NCI-H2196 (cell line): ENCODE measurements at regions not wholly inside any gene's neighbourhood (a gene's known extent, or its start where the extent isn't known, plus 50 kb on each side); places are given as distances from the start of the nearest gene placed in this dataset.

ENCODE experiments used
- DNase-seq: peaks from one replicate; lab custom pipeline; 2025; ENCODE audit not compliant: unreplicated experiment; lab: John Stamatoyannopoulos, UW

DNA sequence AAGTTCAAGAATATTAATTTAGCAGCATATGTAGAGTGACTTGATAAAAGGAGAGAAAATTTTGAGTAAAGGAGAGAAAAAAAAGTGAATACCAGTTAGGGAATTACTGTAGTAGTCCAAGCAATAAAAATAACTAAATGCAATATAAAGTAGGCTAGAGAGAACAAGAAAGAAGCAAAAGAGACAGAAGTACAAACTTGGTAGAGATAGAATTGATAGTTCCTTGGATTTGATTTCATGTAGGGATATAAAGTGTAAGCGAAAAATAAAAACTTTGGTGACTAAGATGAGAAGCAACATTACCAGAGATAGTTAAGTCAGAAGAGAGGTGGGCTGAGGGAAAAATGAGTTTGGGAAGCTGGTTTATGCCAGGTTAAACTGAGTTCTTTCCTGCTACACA is 252.4 kb downstream of the SEC23A start:
- DNase-seq = no peak

DNA sequence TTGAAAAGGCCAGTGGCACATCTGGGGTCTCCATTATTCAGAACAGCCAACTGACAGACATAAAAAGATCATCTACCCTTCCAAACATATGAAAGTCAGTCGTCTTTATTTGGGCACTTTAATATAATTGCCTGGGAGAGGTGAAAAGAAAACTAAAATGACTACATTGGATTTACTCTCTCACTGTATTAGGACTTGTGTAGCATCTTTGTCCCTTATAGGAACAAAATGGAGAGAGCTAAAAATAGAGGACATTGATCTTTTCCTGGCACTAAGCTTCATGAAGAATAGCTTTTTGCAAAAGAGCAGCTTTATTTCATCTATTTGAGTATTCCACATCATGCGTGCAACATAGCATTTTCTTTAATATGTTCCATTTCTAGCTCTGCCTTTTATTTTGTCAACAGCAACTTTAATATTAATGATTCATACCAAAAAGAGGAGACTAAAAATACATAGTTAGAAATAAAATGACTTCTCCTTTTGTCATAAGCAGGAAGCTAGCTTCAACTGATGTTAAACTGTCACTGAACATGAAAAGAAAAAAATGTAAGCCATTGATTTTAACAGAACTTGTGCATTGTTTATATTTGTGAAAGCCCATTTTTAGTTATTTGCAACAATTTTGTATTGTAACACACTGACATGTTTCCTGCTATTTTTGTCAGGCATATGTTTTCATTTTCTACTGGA is 254.6 kb downstream of the SEC23A start:
- no peak for DNase-seq

DNA sequence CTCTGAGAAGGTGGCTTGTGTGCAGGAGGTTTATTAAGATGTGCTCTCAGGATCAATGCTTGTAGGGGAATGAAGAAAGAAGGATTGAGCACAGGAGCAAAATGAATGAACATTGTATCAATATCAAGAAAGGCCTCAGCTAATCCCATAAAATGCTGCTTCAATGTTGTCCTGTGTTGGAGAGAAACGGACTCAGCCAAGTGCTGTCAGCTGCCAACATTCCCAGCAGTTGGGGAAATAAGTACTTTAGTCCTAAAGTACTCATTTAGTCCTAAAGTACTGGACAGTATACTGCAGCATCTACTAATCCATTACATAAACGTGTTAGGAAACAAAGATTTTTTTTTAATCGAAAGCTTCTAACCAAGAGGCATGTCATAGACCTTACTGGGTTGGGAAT is 255.9 kb downstream of the SEC23A start:
- no peak for DNase-seq

DNA sequence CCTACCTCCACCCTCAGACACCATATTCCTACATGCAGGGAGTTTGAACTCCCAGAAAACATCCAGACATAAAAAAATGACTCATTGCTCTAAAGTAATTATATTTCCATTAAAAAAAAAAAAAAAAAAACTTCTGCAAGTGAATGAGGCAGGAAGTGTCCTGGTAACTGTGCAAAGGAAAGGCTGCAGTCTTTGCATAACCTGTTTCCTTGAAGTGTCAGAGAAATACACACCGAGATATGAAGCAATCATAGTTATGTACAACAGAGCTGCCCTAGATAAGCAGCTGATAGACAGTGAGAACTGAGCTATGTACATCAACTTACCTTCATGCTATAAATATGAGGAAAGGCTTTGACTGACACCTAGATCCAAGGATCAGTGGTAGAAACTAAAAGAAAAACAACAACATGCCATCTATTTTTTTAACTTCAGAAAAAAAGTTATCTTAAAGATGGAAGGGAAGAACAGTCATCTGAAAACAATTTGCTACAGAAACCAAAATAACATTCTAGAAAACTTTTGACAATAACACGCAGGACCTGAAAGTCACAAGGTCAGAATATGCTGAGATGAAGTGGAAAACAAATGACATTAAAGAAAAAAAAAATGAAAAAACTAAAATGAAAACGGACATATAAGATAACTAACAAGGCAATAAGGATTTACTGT is 263.2 kb downstream of the SEC23A start:
- DNase-seq = no peak

DNA sequence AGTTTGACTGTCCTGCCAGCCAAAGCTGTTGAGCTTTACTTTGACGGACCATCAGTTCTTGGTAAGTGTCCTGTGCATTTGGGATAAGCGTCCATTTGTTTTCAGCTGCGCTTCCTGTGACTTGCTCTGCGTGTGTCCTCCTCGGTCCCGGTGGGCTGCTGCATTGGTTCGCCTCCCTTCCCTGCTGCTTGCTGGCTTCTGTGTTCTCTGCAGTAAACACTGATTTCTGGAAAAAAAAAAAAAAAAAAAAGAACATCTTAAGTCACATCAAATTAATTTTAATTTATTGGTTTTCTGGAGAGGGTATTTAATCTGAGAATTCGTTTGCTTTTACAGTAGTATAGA is 264.1 kb downstream of the SEC23A start:
- DNase-seq = no peak

DNA sequence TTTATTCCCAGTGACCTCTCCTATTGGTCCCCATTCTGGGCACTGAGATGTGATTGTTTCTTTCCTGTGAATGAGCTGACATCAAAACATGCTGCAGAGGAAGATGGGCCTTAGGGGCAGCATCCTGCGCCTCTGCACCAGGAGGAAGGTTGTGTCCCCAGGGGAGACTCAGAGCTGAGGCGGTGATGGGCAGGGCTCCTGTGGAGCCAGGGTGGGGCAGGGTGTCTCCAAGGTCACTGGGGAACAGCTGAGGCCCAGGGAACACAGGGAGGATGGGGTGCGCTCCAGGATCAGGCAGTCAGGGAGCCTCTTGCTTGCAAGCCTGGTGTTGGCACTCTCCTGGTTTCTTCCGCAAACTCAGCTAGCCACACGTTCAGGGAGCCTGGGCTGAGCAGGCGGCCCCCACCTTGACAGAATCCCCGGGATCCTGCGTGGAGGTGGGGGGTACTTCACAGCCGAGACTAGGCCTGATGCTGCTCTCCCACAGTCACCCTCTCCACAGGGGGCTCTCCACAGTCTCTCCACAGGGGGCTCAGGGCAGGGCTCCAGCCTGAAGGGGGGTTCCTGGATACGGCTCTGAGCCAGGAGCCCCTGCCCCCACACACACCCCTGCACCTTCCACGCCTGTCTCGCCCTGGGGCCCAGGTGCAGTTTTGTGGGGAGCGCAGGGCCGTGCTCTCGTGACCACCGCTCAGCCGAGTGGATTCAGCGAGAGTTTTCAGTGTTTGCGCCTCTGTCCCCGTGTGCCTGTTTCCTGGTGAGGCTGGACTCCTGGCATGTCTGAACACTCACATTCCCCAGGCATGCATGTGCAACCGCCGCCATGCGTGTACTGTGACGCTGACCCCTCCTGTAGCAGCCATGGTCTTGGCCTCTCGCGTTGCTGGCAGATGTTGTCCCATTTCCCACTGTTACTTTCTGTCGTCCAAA is 264.7 kb downstream of the SEC23A start:
- DNase-seq = no peak

DNA sequence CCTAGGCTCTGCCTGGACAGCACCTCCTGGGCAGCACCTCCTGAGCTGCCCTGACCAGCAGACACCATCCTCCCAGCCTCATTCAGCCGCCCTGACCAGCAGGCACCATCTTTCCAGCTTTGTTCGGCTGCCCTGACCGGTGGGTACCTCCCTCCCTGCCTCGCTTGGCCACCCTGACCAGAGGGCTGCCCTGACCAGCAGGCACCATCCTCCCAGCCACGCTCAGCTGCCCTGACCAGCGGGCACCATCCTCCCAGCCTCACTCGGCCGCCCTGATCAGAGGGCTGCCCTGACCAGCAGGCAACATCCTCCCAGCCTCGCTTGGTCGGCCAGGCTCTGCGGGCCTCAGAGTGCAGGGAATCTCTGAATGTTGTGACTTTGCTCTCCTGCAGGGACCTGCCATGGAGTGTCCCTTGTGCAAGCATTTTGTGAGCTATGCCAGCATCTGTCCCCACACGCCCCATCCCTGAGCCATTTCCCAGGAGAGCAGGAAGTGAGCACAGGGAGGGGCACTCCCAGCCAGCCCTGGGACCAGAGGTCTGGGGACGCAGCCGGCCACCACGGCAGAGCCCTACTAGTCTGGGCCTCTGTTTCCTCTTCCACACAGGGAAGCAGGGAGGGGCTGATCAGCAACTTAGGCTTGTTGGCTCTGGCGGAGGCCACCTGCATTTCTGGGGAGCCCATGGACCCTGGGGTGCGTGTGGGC is 265.5 kb downstream of the SEC23A start:
- DNase-seq = no peak

DNA sequence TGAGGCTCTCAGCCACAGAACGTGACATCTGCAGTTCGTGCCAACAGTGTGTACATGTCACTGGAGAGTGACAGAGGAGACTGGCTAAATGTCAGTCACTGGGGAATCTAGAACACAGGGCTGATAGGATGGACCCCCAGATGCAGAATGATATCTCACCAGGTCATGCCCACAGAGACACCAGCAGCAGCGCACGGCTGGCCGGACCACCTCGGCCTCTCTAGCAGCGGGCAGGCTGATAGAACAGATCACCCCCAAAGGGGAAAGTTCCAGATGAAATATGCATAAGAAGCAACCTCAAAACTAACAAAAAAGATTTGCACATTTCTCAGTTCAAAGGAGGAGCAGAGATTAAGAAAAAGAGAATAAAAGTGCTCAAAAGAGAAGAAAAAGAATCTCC is 266.5 kb downstream of the SEC23A start:
- DNase-seq = no peak

DNA sequence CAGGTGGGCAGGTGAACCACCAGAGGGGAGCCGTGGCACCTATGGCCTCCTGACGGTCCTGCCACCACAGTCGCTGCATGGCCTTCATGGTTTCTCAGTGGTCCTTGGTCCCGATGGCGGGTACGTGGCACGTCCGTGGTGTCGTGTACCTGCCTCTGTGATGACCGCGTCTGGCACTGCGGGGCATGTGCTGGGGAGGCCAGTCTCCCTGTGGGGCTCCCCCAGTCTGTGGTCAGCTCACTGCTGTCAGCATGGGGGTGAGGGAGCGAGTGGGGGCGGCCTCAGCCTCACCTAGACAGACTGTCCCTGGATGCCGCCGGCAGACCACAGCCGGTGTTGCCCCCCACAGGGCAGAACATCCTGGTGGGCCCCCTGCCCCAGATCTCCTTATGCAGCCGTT is 267.2 kb downstream of the SEC23A start:
- DNase-seq = no peak

DNA sequence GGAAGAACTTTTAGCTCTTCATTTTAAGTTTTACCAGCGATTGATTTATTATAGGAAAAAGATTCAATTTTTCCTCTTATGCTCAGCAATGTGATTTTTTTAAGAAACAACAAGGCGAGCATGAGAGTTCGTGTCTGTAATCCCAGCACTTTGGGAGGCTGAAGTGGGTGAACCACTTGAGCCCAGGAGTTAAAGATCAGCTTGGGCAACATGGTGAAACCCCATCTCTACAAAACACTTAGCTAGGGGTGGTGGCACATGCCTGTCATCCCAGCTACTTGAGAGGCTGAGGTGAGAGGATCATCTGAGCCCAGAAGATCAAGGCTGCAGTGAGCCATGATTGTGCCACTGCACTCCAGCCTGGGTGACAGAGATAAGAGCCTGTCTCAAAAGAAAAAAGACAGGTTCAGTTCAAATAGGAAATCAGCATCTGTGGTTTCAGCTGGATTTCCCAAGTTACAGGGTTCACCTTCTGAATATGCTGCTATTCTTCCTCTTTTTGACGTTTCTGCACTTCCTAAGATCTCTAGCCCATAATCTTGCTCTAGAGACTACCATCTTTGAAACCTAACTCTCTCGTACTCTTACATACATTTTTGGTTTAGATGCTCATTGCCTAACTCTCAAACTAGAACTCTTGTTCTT is 274.7 kb downstream of the SEC23A start:
- DNase-seq = no peak

DNA sequence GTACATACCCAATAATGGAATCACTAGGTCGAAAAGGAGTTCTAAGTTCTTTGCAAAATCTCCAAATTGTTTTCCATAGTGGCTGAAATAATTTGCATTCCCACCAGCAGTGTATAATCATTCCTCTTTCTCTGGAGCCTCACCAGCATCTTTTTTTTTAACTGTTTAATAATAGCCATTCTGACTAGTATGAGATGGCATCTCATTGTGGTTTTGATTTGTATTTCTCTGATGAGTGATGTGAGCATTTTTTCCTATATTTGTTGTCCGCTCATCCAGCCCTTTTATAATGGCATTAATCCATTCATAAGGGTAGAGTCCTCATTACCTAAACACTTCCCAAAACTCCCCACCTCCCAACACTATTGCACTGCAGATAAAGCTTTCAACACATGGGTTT is 278.3 kb downstream of the SEC23A start:
- no peak for DNase-seq

DNA sequence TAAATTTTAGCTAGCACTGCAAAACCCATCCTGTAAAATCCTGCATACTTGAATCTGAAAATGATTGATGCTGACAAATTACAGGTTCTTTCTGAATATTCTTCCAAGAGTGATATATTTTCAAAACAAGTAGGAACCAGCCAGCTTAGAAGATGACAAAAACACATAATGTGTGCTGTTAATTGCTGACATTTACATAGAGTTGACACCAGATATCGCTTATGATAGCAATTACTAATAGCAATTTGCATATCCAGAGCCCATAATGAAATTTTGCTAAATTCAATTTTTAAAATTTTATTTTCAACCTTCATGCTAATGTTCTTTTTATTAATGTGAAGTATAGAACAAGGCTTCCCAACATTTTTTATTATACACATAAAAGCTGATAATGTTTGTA is 284.5 kb downstream of the SEC23A start:
- no peak for DNase-seq

DNA sequence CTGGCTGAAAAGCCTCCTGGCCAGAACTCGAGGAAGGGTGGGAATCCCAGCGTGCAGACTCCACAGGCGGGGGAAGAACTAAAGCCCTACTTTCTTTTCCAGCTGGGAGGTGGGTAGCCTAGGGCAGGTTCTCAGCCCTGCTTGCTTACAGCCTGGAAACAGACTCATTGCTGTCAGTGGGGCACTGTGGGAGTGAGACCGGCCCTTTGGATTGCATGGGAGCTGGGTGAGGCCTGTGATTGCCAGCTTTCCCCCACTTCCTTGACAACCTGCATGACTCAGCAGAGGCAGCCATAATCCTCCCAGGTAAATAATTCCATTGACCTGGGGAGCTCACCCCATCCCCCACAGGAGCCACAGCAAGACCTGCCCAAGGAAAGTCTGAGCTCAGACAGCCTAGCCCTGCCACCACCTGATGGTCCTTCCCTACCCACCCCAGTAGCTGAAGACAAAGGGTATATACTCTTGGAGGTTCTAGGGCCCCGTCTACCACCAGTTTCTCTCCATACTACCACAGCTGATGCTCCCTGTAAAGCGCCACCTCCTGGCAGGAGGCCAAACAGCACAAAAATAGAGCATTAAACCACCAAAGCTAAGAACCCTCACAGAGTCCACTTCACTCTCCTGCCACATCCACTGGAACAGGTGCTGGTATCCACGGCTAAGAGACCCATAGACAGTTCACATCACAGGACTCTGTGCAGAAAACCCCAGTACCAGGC is 294.1 kb downstream of the SEC23A start:
- no peak for DNase-seq

DNA sequence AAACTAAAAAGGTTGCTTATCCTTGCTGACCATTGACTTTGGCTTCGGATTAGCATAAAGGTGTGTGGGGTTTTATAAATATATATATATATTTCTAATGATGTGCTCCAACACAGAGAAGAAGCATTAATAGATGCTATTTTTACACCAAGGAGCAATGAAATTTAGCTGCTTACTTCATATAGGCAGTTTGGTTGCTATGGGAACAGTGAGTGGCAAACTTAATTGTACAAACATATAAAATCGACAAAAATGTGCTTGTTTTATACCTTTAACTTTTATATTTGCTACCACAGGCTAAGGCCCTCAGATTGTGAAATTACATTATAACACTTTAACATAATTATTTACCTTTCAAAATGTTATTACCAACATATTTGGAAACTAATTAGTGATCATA is 303.4 kb downstream of the SEC23A start:
- no peak for DNase-seq

DNA sequence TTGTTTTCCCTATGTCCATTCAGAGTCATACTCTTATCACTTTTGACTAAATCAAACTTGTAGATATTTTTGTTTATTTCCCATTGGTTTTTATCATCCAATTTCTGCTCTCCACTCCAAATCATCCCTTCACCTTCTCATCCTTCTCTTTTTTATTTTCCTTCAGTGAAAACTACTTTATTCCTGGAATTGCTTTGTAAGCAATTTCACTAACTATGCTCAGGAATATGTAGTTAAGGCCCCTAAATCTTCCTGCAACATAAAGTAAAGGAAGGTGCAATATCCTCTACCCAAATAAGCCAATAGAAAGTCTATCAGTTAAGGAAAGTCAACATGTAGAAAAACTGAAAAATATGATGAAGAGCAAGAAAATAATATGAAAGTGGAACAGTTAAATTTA is 308.4 kb downstream of the SEC23A start:
- DNase-seq = no peak

DNA sequence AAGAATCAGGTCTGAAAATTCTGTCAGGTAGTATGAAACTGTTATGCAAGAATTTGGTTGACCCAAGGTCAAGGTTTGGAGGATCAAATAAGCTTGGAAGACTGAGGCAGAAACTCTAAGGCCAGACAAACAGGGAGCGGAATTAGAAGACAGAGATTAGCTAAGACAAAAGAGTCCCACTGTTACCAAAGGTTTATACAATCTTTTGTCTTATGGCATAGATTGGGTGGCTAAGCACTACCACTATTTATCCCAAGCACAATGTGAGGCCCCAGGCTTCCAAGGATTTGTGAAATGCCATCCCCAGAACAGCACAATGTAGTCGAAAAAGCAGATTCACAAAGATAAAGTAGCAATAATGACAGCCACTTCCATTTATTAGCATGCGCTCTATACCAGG is 311.2 kb downstream of the SEC23A start:
- DNase-seq = no peak

DNA sequence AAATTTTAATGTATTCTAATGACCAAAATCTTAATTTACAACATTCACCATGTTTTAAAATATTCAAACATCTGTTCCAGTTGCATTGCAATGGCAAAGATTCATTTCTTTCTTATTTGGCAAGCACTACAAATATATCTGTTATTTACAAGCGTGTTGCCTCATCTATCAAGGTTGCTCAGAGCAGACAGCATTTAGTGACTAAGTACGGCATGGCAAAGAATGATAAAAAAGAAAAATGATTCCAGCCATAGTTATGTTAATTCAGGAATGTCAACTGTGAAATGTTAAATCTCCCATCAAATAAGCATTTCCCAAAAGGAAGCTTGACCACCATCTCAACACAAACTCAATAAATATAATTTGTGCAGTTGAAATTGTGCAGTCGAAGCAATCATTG is 312.1 kb downstream of the SEC23A start:
- DNase-seq = no peak

DNA sequence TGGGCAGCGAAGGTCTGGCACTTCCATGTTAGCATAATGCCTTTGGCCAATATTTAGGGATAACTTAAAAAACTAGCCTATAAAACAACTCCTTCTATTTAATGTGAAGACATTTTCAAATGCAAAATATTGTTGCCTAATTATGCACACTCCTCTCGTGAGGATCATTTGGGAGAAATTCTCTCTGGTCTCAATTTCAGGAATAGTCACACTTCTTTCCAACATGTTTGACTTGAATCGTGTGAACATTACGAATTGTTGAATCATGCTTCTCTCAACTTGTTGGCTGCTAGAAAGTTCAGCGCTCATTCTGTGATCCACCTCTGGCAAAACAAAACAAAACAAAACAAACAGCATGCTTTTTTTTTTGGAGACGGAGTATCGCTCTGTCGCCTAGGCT is 313.2 kb downstream of the SEC23A start:
- DNase-seq = no peak

DNA sequence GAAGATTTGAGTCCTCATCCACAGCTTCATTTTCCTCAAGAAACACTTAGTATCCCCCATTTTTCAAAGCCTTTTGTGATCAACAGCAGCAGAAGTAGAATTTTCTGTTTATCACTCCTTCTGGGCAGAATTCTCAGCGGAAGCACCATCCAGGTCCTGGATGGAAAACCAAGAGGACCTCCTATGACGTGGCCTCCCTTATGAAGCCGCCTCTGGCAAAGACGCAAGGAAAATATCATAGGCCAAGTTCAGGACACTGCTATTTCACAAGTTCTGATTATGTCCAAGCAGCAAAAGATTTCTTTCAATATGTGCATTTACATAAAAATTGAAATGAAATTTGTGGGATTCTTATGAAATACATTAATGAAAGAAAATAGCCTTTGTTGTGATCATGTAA is 315.0 kb downstream of the SEC23A start:
- no peak for DNase-seq

DNA sequence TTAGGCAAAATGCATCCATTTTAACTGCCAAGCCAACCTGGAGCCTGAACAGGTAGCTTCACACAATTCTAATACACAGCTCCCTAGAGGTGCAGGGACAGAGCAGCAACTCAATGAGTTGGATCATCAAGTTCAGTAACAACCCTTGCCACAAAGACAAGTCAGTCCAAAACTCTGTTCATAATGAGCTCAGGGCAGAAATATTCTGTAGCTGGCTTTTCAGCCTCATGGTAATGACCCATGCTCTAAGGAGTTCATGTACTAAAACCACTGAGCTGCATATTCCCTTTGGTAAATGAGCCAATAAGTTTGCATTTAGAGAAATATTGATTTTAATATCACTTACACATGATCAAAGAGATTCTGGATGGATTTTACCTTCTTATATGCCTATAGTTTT is 316.1 kb downstream of the SEC23A start:
- no peak for DNase-seq
